Liver (tissue), 8 donors: ENCODE measurements at regions not wholly inside any gene's neighbourhood (a gene's known extent, or its start where the extent isn't known, plus 50 kb on each side); places are given as distances from the start of the nearest gene placed in this dataset.
"Not testable (repeated sequence)": the region's sequence is repeated elsewhere in the genome, so short reads cannot be mapped to it uniquely, and the experiment has no call there.

ENCODE experiments used
- DNase-seq: peaks from one replicate; pipeline ENCODE4 v3.0.0-alpha.2; 2017; ENCODE audit warnings: low spot score
- H3K27ac ChIP-seq, 2 donors: one replicate each; pipeline ENCODE4 v1.7.0; 2013; ENCODE audit warnings: inconsistent platforms in 2 of 2, low read length in 2 of 2, control low read depth in 1 of 2, low read depth in 1 of 2, mild to moderate bottlenecking in 1 of 2
- H3K27me3 ChIP-seq, 4 donors: one replicate each; pipeline versions ENCODE4 v1.6.1 to v1.7.0; 2013; ENCODE audit warnings: low read length in 3 of 4, inconsistent platforms in 1 of 4, mild to moderate bottlenecking in 1 of 4, moderate library complexity in 1 of 4; ENCODE audit not compliant: control insufficient read depth in 4 of 4, insufficient read depth in 4 of 4
- H3K36me3 ChIP-seq, 4 donors: one replicate each; pipeline versions ENCODE4 v1.6.1 to v1.7.0; 2013; ENCODE audit warnings: low read length in 3 of 4, mild to moderate bottlenecking in 3 of 4, low read depth in 1 of 4, moderate library complexity in 1 of 4; ENCODE audit not compliant: control insufficient read depth in 4 of 4, insufficient read depth in 3 of 4
- H3K4me1 ChIP-seq, 4 donors: one replicate each; pipeline versions ENCODE4 v1.6.1 to v1.7.0; 2013; ENCODE audit warnings: low read length in 3 of 4, mild to moderate bottlenecking in 3 of 4, moderate library complexity in 1 of 4; ENCODE audit not compliant: control insufficient read depth in 4 of 4, insufficient read depth in 4 of 4
- H3K4me3 ChIP-seq, 3 donors: one replicate each; pipeline versions ENCODE4 v1.6.1 to v1.7.0; 2013; ENCODE audit warnings: low read length in 3 of 3, control low read depth in 1 of 3, low read depth in 1 of 3, mild to moderate bottlenecking in 1 of 3
- H3K9ac ChIP-seq, 2 donors: one replicate each; pipeline ENCODE4 v1.7.0; 2013; ENCODE audit warnings: low read length in 2 of 2, mild to moderate bottlenecking in 2 of 2, moderate library complexity in 2 of 2, control low read depth in 1 of 2, low read depth in 1 of 2
- H3K9me3 ChIP-seq, 4 donors: one replicate each; pipeline versions ENCODE4 v1.6.1 to v1.7.0; 2013; ENCODE audit warnings: low read length in 3 of 4; ENCODE audit not compliant: control insufficient read depth in 4 of 4
- CTCF ChIP-seq: fragments of 150-350 bp; IDR thresholded peaks from 2 replicates; pipeline ENCODE4 v1.5.1; 2017; ENCODE audit warnings: improper control_type of control experiment, low read depth, low read length; ENCODE audit not compliant: missing input control
- EGR1 ChIP-seq, 2 donors: IDR thresholded peaks; 2 replicates each; pipeline ENCODE4 v1.6.1; 2016 to 2018; ENCODE audit warnings: antibody characterized with exemption in 2 of 2, low read depth in 2 of 2
- FOXA2 ChIP-seq: IDR thresholded peaks from 2 replicates; pipeline ENCODE4 v1.6.1; 2016; ENCODE audit warnings: antibody characterized with exemption
- GABPA ChIP-seq, 2 donors: IDR thresholded peaks in 1 of 2; conservative IDR thresholded peaks in 1 of 2; 2 replicates each; pipeline ENCODE4 v1.6.1; 2016; ENCODE audit warnings: antibody characterized with exemption in 2 of 2, mild to moderate bottlenecking in 1 of 2, moderate library complexity in 1 of 2
- JUND ChIP-seq, 2 donors: IDR thresholded peaks; 2 replicates each; pipeline ENCODE4 v1.6.1; 2016; ENCODE audit warnings: antibody characterized with exemption in 2 of 2
- RAD21 ChIP-seq, 2 donors: IDR thresholded peaks; 2 replicates each; pipeline ENCODE4 v1.6.1; 2016; ENCODE audit warnings: antibody characterized with exemption in 2 of 2, mild to moderate bottlenecking in 2 of 2
- RXRA ChIP-seq, 2 donors: IDR thresholded peaks; 2 replicates each; pipeline ENCODE4 v1.6.1; 2017 to 2018; ENCODE audit warnings: antibody characterized with exemption in 2 of 2, mild to moderate bottlenecking in 1 of 2
- SP1 ChIP-seq: IDR thresholded peaks from 2 replicates; pipeline ENCODE4 v1.6.1; 2018; ENCODE audit warnings: antibody characterized with exemption, mild to moderate bottlenecking
- TAF1 ChIP-seq: conservative IDR thresholded peaks from 2 replicates; pipeline ENCODE4 v1.6.1; 2016; ENCODE audit warnings: antibody characterized with exemption, mild to moderate bottlenecking
- YY1 ChIP-seq: IDR thresholded peaks from 2 replicates; pipeline ENCODE4 v1.6.1; 2016; ENCODE audit warnings: antibody characterized with exemption, mild to moderate bottlenecking
- WGBS: extraction: QIAGEN DNeasy Blood & Tissue Kit; methylation state at CpG from one replicate; pipeline ENCODE4 v1.1.7; 2013; 5-methylcytosine and 5-hydroxymethylcytosine counted together
- TF ChIP-seq, protein P1 (sequence below): IDR thresholded peaks from 2 replicates; pipeline ENCODE4 v1.6.1; 2016; ENCODE audit warnings: antibody characterized with exemption, mild to moderate bottlenecking
- TF ChIP-seq, protein P2 (sequence below): IDR thresholded peaks from 2 replicates; pipeline ENCODE4 v1.6.1; 2016; ENCODE audit warnings: antibody characterized with exemption
- TF ChIP-seq, protein P3 (sequence below): IDR thresholded peaks from 2 replicates; pipeline ENCODE4 v1.6.1; 2016; ENCODE audit warnings: antibody characterized with exemption
- donor health status: healthy.
- donor health status: healthy.
- donor health status: healthy.
- donor health status: healthy.
- donor health status: healthy.

DNA sequence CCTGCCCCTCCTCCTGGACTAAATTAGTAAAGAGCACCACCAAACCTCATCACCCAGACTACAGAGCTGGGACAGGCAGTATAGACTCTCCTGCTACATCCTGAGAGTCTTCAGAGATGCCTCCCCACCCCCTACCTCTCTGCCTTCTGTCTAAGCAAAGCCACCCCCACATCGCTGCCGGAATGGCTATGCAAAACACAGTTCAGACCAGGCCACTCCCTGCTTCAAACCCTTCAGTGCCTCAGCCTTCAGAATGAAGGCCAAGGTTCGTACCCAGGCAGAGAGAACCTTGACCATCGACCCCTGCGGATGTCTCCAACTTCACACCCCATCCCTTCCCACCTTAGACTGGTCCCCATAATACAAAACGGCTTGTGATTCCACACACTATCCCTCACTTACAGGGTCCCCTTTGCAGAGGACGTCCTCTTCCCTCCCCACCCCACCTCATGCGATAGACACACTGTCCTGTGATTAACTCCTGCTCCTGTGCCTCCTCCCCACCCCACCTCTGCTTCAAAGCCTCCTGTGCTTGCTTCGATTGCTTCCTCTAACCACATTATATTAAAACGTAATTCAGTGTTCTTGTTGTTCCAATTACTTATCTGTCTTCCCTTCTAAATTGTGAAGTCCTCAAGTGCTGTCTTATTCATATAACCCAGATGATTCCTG is 175.3 kb downstream of the UACA start (continued):
- TF ChIP-seq, protein P1, sequence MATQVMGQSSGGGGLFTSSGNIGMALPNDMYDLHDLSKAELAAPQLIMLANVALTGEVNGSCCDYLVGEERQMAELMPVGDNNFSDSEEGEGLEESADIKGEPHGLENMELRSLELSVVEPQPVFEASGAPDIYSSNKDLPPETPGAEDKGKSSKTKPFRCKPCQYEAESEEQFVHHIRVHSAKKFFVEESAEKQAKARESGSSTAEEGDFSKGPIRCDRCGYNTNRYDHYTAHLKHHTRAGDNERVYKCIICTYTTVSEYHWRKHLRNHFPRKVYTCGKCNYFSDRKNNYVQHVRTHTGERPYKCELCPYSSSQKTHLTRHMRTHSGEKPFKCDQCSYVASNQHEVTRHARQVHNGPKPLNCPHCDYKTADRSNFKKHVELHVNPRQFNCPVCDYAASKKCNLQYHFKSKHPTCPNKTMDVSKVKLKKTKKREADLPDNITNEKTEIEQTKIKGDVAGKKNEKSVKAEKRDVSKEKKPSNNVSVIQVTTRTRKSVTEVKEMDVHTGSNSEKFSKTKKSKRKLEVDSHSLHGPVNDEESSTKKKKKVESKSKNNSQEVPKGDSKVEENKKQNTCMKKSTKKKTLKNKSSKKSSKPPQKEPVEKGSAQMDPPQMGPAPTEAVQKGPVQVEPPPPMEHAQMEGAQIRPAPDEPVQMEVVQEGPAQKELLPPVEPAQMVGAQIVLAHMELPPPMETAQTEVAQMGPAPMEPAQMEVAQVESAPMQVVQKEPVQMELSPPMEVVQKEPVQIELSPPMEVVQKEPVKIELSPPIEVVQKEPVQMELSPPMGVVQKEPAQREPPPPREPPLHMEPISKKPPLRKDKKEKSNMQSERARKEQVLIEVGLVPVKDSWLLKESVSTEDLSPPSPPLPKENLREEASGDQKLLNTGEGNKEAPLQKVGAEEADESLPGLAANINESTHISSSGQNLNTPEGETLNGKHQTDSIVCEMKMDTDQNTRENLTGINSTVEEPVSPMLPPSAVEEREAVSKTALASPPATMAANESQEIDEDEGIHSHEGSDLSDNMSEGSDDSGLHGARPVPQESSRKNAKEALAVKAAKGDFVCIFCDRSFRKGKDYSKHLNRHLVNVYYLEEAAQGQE = no peak
- TF ChIP-seq RAD21 (IDR thresholded peaks at IDR 0.05) = no peak
- TF ChIP-seq TAF1 = no peak

- not testable (repeated sequence) for DNase-seq, H3K9me3 ChIP-seq, H3K4me1 ChIP-seq, H3K36me3 ChIP-seq, H3K27me3 ChIP-seq, H3K9ac ChIP-seq, H3K4me3 ChIP-seq, H3K27ac ChIP-seq
- WGBS = 98% methylated on average over 40 of the region's 40 CpGs
Measured at GRCh38 chr15:70587012-70587634, 176.2 kb downstream of the UACA start.

GRCh38 chr15:70586241-70586640 is 177.1 kb downstream of the UACA start:
- Histone ChIP-seq H3K36me3 (no peaks in the 10 kb centered on the region), H3K9me3 (no peaks in the 10 kb centered on the region), H3K27me3 (peaks cover 0 to 2% (median 0%) of the 10 kb centered on the region in 4 donors), H3K9ac (no peak overlapping the region), H3K4me3 (no peak overlapping the region), H3K27ac (no peak overlapping the region), H3K4me1 (peaks cover 0 to 8% (median 5%) of the 10 kb centered on the region in 4 donors)
- WGBS = 92% methylated on average over 24 of the region's 24 CpGs
- no peak for DNase-seq
- TF ChIP-seq EGR1 (IDR thresholded peaks at IDR 0.05; ENCODE audit: low read depth in 2 of 2) = no peak
- TF ChIP-seq YY1 = no peak
- TF ChIP-seq, protein P1 = no peak
- no peak for TF ChIP-seq RAD21 (IDR thresholded peaks at IDR 0.05)
- no peak for TF ChIP-seq CTCF
- no peak for TF ChIP-seq JUND (IDR thresholded peaks at IDR 0.05)
- TF ChIP-seq GABPA (IDR thresholded peaks at IDR 0.05 in 1 of 2, conservative IDR thresholded peaks at IDR 0.05 in 1 of 2) = no peak
- TF ChIP-seq, protein P2, sequence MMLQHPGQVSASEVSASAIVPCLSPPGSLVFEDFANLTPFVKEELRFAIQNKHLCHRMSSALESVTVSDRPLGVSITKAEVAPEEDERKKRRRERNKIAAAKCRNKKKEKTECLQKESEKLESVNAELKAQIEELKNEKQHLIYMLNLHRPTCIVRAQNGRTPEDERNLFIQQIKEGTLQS = no peak
- no peak for TF ChIP-seq TAF1
- no peak for TF ChIP-seq RXRA (IDR thresholded peaks at IDR 0.05)
- TF ChIP-seq SP1 = no peak
- no peak for TF ChIP-seq FOXA2
- TF ChIP-seq, protein P3, sequence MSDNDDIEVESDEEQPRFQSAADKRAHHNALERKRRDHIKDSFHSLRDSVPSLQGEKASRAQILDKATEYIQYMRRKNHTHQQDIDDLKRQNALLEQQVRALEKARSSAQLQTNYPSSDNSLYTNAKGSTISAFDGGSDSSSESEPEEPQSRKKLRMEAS = no peak
